ENCODE measurements at regions not wholly inside any gene's neighbourhood (a gene's known extent, or its start where the extent isn't known, plus 50 kb on each side); places are given as distances from the start of the nearest gene placed in this dataset.
"Not testable (repeated sequence)": the region's sequence is repeated elsewhere in the genome, so short reads cannot be mapped to it uniquely, and the experiment has no call there.

DNA sequence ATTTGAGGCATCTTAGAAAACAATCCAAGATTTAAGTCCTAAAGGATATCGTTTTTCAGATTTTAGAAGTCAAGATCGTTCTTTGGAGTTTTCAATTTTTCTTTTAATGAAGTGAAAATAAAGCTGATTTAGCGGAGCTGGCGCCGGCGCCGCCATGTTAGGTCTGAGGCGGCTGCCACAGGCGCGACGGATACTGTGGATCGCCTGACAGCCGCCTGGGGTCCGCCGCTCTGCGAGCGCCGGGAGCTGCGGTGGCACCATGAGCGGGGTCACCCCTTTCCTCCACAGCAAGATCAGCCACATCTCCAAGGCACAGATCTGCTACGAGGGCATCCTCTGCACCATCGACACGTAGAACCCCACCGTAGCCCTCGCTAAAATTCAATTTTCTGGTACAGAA, 247.2 kb downstream of the GJA1 start:
- no peak for DNase-seq (ENCODE audit: extremely low read depth, low read depth, low spot score)

DNA sequence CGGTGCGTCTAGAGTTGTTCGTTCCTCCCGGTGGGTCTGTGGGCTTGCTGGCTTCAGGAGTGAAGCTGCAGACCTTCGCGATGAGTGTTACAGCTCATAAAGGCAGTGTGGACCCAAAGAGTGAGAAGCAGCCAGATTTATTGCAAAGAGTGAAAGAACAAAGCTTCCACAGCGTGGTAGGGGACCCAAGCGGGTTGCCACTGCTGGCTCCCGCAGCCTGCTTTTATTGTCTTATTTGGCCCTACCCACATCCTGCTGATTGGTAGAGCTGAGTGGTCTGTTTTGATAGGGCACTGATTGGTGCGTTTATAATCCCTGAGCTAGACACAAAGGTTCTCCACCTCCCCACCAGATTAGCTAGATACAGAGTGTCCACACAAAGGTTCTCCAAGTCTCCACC, 250.4 kb downstream of the GJA1 start:
- not testable (repeated sequence) for DNase-seq (ENCODE audit: extremely low read depth, low read depth, low spot score)

DNA sequence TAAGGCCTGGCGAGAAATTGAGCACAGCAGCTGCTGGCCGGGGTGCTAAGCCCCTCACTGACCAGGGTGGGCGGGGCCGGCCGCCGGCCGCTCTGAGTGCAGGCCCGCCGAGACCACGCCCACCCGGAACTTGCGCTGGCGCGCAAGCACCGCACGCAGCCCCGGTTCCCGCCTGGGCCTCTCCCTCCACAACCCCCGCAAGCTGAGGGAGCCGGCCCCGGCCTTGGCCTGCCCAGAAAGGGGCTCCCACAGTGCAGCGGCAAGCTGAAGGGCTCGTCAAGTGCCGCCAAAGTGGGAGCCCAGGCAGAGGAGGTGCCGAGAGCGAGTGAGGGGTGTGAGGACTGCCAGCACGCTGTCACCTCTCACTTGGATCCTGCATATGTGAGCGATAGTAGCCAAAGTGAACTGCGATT, 251.2 kb downstream of the GJA1 start:
- DNase-seq (ENCODE audit: extremely low read depth, low read depth, low spot score), result no peak

DNA sequence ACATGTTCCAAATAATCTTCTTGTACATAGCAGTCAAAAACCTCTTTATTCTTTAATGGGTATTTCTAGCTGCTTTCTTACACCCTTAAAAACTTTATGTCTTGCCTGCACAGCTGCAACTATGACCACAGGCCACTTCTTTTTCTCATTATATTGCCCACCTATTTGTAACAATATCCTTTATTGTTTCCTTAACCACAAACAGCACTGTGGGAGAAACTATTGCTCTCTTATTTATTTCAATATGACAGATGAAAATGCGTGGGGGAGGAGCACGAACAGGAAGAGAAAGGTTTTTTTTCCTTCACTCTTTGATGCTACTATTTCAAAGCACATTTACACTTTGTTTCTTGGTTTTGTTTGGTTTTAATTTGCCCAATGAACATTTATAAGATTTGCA, 253.5 kb downstream of the GJA1 start:
- no peak for DNase-seq (ENCODE audit: extremely low read depth, low read depth, low spot score)

DNA sequence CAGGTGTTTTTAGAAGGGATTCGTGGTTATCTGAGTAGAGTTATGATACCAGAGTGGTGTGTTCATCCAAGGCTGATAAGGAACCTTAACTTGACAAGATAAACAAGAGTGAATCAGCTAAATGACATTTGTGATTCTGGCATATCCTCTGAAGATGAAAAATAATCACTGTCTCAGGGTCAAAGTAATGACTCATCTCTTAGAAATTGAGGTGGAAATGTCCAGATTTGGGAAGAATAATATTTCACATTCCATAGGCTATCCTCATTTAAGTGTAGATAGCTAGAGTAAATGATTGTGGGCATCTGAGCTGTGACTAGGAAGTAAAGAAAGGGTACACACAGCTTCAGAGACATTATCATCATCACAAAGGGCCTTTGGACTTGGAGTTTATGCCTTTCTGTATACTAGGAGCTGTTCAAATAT, 255.7 kb downstream of the GJA1 start:
- DNase-seq (ENCODE audit: extremely low read depth, low read depth, low spot score), result no peak

DNA sequence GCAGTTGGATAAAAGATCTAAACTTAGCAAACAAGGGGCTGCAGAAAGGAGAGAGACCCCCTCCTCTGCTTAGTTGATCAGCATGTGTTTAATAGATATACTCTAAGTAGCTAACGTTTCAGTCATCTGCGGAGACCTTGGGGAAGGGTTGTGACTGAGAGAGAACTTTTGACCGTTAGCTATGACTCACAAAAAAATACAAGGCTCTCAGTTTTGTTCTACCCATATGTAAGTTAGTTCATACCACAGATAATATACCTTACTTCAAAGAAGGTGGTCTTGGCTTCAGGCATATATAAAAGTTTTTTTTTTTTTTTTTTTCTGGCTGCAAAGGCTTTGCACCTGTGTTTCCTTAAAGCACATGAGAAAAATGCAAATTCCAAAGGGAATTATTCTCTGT, 258.9 kb downstream of the GJA1 start:
- no peak for DNase-seq (ENCODE audit: extremely low read depth, low read depth, low spot score)

DNA sequence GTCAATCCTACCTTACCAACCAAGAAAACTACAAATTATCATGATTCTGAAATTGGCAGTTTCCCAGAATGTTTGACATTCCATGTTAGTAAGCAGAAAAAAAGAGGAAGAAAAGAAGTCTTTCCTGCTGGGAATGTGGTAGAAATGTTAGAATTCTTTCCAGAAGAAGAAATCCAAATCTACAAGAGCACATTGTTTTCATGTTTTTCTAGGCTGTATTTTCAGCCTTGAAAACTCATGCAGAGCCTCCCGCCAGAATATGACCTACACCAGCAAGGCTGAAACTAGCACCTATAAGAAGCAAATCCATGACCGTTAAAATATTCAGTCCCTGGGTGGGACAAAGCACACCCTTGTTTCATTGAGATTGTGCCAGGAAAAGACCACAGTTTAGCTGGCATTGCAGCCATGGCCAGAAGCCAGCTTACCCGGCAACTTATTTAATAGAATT, 259.4 kb downstream of the GJA1 start:
- no peak for DNase-seq (ENCODE audit: extremely low read depth, low read depth, low spot score)

DNA sequence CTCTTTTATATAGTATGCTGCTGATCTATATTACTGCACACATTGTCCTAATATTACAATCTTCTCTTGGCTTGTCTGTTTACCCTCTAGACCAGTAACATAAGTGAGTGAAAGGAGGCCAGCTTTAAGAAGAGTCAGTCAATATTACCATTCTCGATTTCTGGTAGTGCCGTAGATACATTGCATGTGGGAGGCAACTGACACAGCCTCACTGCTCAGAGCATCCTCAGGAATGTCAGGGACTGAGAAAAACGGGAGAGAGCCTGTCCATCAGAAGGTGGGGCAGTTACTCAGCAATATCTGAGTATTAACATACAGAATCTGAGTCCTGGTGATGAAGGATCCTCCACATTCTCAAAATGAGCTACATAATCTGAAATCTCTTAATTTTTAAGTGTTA, 259.9 kb downstream of the GJA1 start:
- no peak for DNase-seq (ENCODE audit: extremely low read depth, low read depth, low spot score)

DNA sequence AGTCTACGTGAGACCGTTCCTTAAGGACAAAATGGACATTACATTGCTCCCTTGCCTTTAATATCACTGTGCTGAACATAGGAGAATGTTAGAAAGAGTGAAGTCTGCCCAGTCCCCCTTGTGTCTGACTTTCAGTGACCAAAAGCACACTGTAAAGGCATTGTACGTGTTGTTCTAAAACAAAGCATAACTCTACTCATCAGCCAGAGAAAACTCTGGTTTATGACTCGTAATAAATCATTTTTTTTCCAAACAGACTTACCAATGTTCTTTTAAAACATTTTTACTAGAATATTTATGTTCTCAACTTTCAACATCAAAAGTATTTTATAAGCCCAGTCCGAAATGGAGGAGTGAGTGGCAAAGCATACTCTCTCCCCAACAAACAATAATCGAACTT, 262.5 kb downstream of the GJA1 start:
- no peak for DNase-seq (ENCODE audit: extremely low read depth, low read depth, low spot score)

DNA sequence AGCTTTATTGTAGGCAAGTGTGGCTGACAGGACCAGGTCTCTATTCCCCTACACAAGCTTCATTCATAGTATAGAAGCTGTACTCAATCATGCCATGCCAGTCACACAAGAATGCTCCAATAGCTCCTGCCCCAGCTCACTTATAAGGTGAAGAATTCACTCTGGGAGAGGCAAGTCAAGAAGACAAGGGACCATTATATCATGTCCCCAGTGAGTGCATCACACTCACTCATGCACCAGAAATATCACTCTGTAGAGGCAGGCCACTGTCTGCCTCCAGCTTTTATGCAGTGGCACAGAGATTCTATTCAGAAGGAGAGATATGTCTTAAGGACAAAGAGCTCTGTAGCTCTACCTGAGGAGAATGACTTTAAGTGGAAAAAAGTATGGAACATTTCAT, 263.2 kb downstream of the GJA1 start:
- DNase-seq (ENCODE audit: extremely low read depth, low read depth, low spot score), result no peak

DNA sequence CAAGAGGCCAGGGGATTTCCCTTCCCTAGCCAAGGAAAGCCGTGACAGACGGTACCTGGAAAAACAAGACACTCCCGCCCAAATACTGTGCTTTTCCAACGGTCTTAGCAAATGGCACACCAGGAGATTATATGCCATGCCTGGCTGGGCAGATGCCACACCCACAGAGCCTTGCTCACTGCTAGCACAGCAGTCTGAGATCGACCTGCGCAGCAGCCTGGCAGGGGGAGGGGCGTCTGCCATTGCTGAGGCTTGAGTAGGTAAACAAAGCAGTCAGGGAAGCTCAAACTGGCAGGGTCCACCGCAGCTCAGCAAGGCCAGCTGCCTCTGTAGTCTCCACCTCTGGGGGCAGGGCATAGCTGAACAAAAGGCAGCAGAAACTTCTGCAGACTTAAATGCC, 267.7 kb downstream of the GJA1 start:
- not testable (repeated sequence) for DNase-seq (ENCODE audit: extremely low read depth, low read depth, low spot score)

DNA sequence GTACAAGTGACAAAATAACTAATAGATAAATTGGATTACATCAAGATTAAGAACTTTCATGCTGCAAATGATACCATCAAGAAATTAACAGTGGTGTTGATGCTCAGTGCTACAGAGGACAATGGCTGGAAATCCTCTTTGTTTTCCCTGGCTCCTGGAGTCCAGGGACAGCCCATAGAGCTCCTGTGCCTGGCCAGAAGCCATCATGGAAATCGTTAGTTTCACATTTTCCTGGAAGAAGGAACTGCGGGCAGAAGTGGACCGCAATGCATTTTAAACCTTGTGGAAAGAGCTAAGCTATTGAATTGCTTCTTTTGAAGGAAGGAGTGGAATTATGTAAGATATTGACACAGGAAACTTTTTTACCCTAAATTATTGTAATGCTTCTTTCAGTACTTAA, 276.0 kb downstream of the GJA1 start:
- DNase-seq (ENCODE audit: extremely low read depth, low read depth, low spot score), result no peak

DNA sequence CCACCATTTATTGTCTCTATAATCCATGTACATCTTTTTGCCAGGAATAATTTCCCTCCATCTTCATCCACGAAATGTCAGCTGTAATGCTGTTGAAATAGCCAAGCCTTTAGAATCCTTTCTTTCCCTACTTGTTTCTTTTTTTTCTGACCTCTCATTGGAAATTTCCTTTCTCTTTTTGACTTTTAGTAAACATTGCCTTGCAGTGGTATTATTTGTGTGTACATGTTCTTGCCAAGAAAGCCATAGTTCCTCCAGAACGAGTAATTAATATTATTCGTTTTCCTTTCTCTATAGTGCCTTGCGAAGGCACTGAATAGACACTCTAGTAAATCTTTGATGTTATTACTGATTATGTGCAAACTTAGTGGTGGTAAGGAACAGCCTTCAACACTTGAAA, 282.2 kb downstream of the GJA1 start:
- DNase-seq (ENCODE audit: extremely low read depth, low read depth, low spot score), result no peak

DNA sequence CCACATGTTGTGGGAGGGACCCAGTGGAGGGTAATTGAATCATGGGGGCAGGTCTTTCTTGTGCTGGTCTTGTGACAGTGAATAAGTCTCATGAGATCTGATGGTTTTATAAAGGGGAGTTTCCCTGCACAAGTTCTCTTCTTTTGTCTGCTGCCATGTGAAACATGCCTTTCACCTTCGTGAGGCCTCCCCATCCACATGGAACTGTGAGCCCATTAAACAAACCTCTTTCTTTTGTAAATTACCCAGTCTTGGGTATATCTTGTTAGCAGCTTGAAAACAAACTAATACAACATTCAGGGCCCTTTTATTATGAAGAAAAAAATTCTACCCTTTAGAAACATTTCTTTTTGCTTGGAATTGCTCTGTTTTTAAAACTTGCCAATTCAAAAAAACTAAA, 285.4 kb downstream of the GJA1 start:
- not testable (repeated sequence) for DNase-seq (ENCODE audit: extremely low read depth, low read depth, low spot score)

DNA sequence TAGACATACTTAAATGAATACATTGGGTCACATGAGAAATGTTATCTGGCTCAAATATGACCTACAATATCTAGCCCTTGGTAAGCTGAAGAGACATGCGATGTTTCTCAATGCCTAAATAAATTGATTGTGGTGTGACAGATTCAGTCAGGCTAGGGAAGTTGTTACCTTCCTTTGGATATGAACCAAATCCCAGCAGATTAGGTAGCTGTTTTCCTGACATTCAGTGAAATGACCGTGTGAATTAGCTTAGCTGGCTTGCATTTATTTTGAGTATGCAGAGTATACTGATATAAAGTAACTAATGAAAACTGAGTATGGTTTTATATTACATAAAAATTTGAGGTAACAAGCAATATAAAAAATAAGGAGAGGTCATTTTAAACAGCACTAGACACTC, 288.2 kb downstream of the GJA1 start:
- no peak for DNase-seq (ENCODE audit: extremely low read depth, low read depth, low spot score)

DNA sequence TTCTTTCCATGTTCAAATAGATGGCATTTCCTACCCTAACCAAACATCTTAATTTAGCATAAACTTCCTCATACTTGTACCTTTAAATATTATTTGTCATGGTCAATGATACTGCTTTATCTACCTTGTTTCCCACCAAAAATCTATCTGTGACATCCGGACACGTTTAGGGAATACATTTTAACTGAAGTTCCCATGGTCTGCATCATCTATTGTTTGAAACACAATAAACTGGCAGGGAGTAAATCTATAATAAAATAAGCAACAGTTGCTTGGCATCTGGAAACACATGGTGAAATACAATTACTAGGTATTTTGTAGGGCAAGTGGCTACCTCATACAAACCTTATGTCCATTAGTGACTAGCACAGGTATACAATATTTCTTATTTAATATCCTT, 289.1 kb downstream of the GJA1 start:
- DNase-seq (ENCODE audit: extremely low read depth, low read depth, low spot score), result no peak

DNA sequence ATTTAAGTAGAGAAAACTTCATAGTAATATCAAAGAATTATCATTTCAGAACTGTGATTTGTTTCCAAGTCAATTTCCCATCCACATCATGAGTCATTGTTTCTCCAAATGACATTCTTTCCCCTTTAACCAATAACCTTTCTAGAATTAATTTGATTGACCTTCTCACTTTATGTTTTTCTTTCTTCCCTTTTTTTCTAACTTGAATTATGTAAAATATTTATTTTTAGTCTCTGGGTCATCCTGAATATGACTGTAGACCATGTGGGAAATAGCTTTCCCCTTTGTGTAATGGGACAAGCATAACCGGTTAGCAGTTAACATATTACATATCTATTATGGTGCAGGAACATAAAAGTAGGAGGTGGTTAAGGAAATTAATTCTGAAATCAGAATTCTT, 291.1 kb downstream of the GJA1 start:
- no peak for DNase-seq (ENCODE audit: extremely low read depth, low read depth, low spot score)

DNA sequence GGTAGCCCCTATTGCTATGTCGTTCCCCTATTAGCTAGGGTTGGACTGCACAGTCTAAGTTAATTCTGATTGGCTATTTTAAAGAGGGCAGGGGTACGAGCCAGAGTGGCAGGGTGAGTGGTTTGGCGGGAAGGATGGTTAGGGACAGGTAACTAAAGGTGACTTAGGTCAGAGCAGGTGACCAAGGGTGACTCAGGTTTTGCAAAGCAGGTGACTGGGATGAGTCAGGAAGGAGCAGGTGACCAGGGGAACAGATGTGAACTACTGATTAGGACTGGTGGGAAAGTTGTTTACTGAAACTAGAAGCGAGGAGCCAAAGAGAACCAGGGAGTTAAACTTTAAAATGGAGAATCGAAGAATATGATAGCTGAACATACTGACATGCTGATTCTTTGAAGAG, 295.2 kb downstream of the GJA1 start:
- DNase-seq (ENCODE audit: extremely low read depth, low read depth, low spot score), result no peak

DNA sequence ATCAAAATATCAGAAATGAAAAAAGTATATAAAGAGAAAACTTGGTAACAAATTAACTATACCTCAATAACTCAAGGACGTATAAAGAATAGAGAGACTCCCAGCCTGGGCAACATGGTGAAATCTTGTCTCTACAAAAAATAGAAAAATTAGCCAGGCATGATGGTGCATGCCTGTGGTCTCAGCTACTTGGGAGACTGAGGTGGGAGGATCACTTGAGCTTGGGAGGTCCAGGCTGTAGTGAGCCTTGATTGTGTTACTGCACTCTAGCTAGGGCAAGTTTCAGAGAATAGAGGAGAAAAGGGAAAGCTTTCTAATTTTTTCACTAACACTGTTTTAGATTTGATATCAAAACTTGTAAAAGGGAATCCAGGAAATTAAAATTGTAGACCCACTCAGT, 295.9 kb downstream of the GJA1 start:
- DNase-seq (ENCODE audit: extremely low read depth, low read depth, low spot score), result no peak

DNA sequence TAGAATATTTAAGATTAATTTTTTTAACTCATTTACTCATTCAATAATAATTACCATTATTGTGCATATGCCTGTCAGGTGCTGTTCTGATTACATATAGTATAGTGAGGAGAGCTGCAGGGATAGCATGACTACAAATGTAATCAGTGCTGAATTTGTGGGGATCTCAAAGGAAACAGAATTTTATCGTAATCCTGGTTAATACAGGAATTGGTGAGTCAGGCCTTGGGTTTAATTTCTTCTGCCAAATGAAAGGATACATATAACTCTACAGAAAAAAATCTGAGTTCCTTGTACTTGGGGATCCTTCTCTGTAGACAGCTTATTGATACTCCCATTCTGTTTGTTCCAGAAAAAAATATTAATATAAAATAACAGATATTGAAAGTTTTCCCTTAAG, 297.2 kb downstream of the GJA1 start:
- no peak for DNase-seq (ENCODE audit: extremely low read depth, low read depth, low spot score)

DNA sequence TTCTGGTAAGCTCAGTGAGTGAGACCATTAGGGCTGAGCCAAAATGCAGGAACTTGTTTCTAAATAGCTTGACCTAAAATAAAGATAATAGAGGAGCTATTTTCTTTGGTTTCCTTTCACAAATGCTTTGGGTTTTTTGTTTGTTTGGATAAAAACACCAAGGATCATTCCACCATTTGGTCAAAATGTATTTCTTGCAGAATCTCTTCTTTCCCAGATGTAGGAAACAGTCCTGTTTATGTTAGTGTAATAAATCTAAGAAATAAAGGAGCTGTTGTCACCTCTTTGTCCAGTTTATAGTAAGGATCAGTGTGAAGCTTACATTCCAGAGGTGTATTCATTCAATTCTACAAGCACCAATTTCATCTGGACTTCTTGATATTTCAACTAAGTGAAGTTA, 297.8 kb downstream of the GJA1 start:
- DNase-seq (ENCODE audit: extremely low read depth, low read depth, low spot score), result no peak

DNA sequence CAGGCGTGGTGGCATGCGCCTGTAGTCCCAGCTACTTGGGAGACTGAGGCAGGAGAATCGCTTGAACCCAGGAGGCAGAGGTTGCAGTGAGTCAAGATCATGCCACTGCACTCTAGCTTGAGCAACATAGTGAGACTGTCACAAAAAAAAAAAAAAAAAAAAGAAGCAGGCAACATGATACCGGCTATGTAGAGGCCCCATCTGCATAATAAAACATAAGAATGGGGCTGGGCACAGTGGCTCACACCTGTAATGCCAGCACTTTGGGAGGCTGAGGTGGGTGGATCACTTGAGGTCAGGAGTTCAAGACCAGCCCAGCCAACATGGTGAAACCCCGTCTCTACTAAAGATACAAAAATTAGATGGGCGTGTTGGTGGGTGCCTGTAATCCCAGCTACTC, 304.7 kb downstream of the GJA1 start:
- DNase-seq (ENCODE audit: extremely low read depth, low read depth, low spot score), result not testable (repeated sequence)

DNA sequence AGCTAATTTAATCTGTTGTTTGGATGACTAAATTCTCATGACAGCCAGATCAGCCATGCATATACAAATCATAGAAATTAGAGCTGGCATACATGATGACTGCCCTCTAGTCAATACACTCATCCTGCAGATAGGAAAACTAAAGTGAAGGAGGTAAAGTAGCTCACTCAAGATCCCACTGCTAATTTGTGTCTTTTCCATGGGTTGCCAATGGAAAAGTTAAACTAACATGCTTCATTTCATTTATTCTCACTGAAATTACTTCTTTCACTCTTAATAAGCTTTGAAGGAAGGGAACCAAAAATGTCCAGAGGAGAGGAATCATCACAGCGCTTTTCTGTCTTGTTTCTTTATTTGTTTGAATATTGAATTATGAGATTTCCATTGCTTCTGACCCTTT, 308.2 kb downstream of the GJA1 start:
- DNase-seq (ENCODE audit: extremely low read depth, low read depth, low spot score), result no peak

DNA sequence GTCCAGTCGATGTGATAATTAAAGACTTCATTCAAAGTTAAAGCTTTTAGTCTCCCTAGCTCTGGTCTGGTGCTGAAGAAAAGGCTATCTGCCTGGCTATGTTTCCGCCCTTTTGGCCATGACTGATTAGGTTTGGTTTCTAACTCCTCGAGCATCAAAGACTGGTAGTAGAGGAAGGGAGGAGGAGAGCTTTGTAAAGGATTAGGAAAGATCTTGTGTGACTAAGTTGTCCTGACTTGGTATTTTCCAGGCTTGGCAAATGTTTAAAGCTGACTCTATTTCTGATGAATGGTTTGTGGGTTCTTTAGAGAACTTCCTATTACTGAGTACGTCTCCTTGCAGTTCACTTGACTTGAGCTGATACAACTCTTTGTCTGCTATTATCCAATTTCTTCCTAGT, 312.9 kb downstream of the GJA1 start:
- no peak for DNase-seq (ENCODE audit: extremely low read depth, low read depth, low spot score)
